Left lung (tissue), 4 donors: ENCODE measurements at regions not wholly inside any gene's neighbourhood (a gene's known extent, or its start where the extent isn't known, plus 50 kb on each side); places are given as distances from the start of the nearest gene placed in this dataset.
"Not testable (repeated sequence)": the region's sequence is repeated elsewhere in the genome, so short reads cannot be mapped to it uniquely, and the experiment has no call there.

Experiments
- ATAC-seq: fragments of 200-7000 bp; cut with Tn5 transposase; one replicate; pipeline ENCODE4 v1.9.1; 2020; ENCODE audit warnings: moderate library complexity
- DNase-seq, 4 donors: peaks; one replicate each; pipeline ENCODE4 v3.0.0-alpha.2; 2013 to 2020
- H3K27ac ChIP-seq, 2 donors: fragments of 200-600 bp; sonication (generic) in 1 of 2; one replicate each; pipeline versions ENCODE4 v1.5.0 to v1.8.0; 2020 to 2021
- H3K27me3 ChIP-seq, 2 donors: fragments of 200-600 bp; sonication (generic) in 1 of 2; one replicate each; pipeline versions ENCODE4 v1.5.0 to v1.8.0; 2020 to 2021
- H3K36me3 ChIP-seq, 2 donors: fragments of 200-600 bp; sonication (generic) in 1 of 2; one replicate each; pipeline versions ENCODE4 v1.5.0 to v1.8.0; 2020 to 2021
- H3K4me1 ChIP-seq, 2 donors: fragments of 200-600 bp; one replicate each; pipeline ENCODE4 v1.8.0; 2021
- H3K4me3 ChIP-seq, 2 donors: fragments of 200-600 bp; sonication (generic) in 1 of 2; one replicate each; pipeline versions ENCODE4 v1.5.0 to v1.8.0; 2020 to 2021; ENCODE audit warnings: mild to moderate bottlenecking in 1 of 2
- H3K9me3 ChIP-seq, 2 donors: fragments of 200-600 bp; sonication (generic) in 1 of 2; one replicate each; pipeline versions ENCODE4 v1.5.0 to v1.8.0; 2020 to 2021
- intact Hi-C, 2 donors: fragments of 100-400 bp; cut with DNase I; formaldehyde crosslinking; loops; one replicate each; pipeline versions ENCODE4 v1.11.2 to v1.14.2; 2022
- TF ChIP-seq, protein P1 (sequence below), 2 donors: fragments of 200-600 bp; sonication (generic) in 1 of 2; IDR thresholded peaks; one replicate each; pipeline versions ENCODE4 v1.5.0 to v1.8.0; 2021; ENCODE audit warnings: antibody characterized with exemption in 2 of 2
- donor health status: DM: no; HTN: yes; CAD: no.
- donor health status: DM: no; HTN: no; CAD: no.

DNA sequence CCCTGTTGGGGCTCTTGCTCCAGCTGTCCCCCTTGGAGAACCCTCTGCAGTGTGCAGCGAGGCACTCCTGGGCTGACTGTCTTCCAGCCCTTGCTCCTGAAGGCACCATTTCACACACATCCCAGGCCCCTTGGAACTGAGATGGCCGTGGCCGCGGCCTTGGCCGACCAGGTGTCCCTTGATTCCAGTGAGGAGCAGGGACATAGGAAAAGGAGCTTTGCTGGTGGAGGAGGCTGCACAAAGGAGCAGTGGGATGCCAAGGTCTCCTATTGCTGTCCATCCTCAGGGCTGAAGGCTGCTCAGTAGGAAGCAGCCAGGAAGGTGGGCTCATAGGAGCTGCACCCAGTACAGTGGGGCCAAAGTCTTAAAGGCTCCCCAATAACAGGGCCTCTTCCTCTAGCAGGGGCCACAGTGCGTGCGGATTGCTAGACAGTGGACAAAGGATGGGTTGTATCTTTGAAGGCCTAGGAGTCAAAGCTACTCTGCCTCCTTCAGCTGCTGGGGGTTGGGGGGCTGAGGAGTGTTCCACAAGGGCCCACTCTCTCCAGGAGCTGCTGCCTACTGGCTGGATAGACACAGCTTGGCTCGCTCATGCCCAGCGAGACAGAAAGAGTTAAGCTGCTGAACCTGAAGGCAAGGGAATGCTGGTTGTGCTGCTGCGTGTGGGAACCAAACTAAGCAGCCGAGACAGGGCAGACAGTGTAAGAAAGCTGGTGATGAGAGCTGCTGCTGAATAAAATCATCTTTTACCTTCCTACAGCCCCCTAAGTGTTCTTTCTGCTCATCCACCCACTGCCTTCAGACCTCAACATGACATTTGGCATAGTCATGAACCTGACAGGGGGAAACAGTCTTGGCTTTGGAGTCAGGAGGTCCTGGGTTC, 891.9 kb upstream of the ZNF722 start:
- H3K36me3 ChIP-seq, result no peaks in the 10 kb centered on the region
- H3K4me1 ChIP-seq, result no peaks in the 10 kb centered on the region
- no peak for DNase-seq
- peaks cover 0 to 88% of the 10 kb centered on the region in 2 donors for H3K9me3 ChIP-seq
- no peak for ATAC-seq
- H3K27ac ChIP-seq, result no peak overlapping the region
- no peaks in the 10 kb centered on the region for H3K27me3 ChIP-seq
- intact Hi-C loops, result no loop called here
- TF ChIP-seq, protein P1, sequence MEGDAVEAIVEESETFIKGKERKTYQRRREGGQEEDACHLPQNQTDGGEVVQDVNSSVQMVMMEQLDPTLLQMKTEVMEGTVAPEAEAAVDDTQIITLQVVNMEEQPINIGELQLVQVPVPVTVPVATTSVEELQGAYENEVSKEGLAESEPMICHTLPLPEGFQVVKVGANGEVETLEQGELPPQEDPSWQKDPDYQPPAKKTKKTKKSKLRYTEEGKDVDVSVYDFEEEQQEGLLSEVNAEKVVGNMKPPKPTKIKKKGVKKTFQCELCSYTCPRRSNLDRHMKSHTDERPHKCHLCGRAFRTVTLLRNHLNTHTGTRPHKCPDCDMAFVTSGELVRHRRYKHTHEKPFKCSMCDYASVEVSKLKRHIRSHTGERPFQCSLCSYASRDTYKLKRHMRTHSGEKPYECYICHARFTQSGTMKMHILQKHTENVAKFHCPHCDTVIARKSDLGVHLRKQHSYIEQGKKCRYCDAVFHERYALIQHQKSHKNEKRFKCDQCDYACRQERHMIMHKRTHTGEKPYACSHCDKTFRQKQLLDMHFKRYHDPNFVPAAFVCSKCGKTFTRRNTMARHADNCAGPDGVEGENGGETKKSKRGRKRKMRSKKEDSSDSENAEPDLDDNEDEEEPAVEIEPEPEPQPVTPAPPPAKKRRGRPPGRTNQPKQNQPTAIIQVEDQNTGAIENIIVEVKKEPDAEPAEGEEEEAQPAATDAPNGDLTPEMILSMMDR (IDR thresholded peaks at IDR 0.05), result no peak
- H3K4me3 ChIP-seq, result no peak overlapping the region

DNA sequence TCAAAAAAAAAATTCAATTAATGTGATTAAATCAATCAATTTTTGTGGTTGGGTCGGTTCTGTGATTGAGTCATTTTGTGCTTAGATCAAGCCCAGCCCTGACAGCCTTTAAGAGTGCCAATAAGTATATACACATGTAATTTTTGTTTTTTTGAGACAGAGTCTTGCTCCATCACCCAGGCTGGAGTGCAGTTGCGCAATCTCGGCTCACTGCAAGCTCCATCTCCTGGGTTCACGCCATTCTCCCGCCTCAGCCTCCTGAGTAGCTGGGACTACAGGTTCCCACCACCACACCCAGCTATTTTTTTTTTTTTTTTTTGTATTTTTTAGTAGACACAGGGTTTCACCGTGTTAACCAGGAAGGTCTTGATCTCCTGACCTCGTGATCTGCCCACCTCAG, 887.1 kb upstream of the ZNF722 start:
- intact Hi-C loops, H3K27me3 ChIP-seq, H3K4me3 ChIP-seq, ATAC-seq, H3K4me1 ChIP-seq, DNase-seq, H3K27ac ChIP-seq, H3K36me3 ChIP-seq: not testable (repeated sequence)
- H3K9me3 ChIP-seq, result peaks cover 0 to 79% of the 10 kb centered on the region in 2 donors

DNA sequence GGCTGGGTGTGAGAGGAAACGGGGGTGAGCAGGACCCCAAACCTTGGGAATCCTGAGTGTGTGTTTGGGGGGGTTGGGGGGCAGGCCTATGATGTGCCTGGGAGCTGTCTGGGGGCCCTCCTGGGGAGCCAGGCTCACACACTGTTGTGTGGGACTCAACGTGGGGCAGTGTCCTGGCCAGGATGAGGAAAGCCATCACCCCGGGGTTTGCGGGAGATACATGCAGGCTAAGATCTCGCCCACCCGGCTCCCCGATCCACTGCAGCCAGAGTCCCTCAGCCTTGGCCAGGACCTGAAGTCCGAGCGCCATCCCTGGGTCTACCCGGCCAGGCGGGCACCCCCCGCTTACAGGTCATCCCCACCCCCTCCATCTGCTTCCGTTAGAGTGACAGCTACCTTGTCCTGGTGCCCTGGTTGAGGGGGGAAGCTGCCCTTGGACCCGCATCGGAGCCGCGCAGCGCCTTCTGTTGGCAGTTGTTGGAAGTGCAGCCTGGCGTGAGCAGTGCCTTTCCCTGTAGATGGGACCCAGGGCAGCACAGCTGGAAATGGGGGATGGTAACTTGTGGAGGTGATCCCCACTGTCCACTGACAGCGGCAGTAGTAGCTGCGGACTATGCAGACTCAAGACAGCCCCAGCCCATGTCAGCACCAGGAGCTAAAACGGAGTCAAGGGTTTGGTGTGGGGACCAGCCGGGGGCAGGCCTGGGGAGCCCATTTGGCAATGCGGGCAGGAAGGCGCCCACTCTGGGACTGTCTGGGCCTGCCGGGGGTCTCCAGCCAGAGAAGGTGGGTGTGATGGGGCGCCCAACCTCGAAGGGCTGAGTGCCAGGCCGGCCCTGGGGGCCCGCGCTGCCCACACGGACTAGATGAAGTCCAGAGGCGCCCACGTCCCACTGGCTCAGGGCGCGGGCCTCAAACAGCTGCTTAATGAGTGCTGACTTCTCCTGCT, 885.6 kb upstream of the ZNF722 start:
- no peaks in the 10 kb centered on the region for H3K27me3 ChIP-seq
- H3K4me3 ChIP-seq, result no peak overlapping the region
- intact Hi-C loops, result no loop called here
- H3K4me1 ChIP-seq, result no peaks in the 10 kb centered on the region
- H3K9me3 ChIP-seq, result peaks cover 0 to 79% of the 10 kb centered on the region in 2 donors
- ATAC-seq, result no peak
- DNase-seq, result no peak
- H3K36me3 ChIP-seq, result no peaks in the 10 kb centered on the region
- TF ChIP-seq, protein P1 (IDR thresholded peaks at IDR 0.05), result no peak
- H3K27ac ChIP-seq, result no peak overlapping the region

DNA sequence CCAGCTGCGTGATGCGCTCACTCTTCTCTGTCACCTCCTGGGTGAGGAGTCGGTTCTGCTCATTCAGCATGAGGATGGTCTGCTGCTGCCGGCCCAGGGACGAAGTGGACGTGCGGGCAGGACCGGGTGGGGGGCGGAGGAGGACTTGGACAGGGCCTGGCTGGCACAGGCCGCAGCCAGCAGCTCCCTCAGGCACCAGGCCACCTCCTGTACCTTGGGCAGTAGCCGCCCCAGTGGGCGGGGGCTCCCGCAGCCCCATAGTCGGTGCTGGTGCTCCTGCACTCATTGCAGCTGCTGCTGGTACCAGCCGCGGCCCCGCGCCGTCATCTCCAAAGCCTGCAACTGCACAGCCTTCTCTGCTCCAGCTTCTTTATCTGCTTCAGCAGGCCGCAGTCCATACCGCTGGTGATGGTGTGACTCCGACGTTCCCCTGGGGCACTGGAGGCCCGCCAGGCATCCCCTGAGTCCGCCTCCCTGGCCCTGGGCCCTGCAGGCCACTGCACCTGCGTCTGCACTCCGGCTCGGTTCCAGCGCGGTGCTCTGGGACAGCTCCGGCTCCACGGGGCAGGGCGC, 884.9 kb upstream of the ZNF722 start:
- Histone ChIP-seq H3K36me3 (no peaks in the 10 kb centered on the region), H3K9me3 (peaks cover 0 to 80% of the 10 kb centered on the region in 2 donors), H3K4me1 (no peaks in the 10 kb centered on the region), H3K27ac (no peak overlapping the region), H3K27me3 (no peaks in the 10 kb centered on the region), H3K4me3 (no peak overlapping the region)
- no peak for ATAC-seq
- no peak for DNase-seq
- TF ChIP-seq, protein P1 (IDR thresholded peaks at IDR 0.05), result no peak
- intact Hi-C loops, result no loop called here

DNA sequence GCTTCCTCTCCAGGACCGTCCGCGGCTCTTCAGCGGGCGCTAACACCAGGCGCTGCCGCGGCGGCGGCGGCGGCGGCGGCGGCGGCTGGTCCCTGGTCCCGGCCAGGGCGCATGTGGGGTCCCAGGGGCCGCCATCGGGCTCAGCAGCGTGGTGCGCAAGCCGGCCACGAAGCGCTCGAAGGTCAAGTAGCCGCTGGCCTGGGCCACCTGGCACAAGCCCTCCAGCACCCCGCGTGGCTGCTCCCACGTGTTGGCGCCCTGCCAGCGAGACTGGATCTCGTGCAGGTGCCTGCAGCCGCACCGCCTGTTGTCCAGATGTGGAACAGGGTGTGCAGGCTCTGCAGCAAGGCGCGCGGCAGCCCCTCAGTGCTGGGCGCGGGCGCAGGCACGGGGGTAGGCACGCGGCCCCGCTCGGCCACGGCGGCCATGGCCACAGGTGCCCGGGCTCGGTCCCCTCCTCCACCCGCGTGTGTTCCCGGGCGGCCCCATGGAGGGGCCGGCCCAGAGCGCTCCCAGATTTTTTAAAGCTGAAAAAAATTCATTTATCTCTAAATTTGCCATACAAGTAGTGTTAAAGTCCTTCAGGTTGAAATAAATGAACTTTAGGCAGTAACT, 884.2 kb upstream of the ZNF722 start:
- no peaks in the 10 kb centered on the region for H3K4me1 ChIP-seq
- TF ChIP-seq, protein P1 (IDR thresholded peaks at IDR 0.05), result no peak
- H3K4me3 ChIP-seq, result no peak overlapping the region
- no peaks in the 10 kb centered on the region for H3K36me3 ChIP-seq
- H3K27me3 ChIP-seq, result no peaks in the 10 kb centered on the region
- intact Hi-C loops, result no loop called here
- ATAC-seq (no peak), DNase-seq (no peak)
- H3K9me3 ChIP-seq, result peaks cover 0 to 74% of the 10 kb centered on the region in 2 donors
- no peak overlapping the region for H3K27ac ChIP-seq
